K562 (cell line): ENCODE measurements at regions not wholly inside any gene's neighbourhood (a gene's known extent, or its start where the extent isn't known, plus 50 kb on each side); places are given as distances from the start of the nearest gene placed in this dataset.

Experiments
- HNRNPUL1 ChIP-seq: fragments of 200-400 bp; formaldehyde crosslinking; IDR thresholded peaks from 2 replicates; pipeline ENCODE4 v1.6.1; 2017; ENCODE audit warnings: low read length
- PRMT5 ChIP-seq: sonication (generic); formaldehyde crosslinking; IDR thresholded peaks from 2 replicates; pipeline ENCODE4 v1.5.0; 2020; ENCODE audit warnings: missing genetic modification reagents
- YY1 ChIP-seq, 3 experiments: IDR thresholded peaks; 2 replicates each; pipeline ENCODE4 v1.6.1; 2011; ENCODE audit warnings: low read length in 2 of 3, mild to moderate bottlenecking in 2 of 3, moderate library complexity in 2 of 3, borderline replicate concordance in 1 of 3, control low read depth in 1 of 3, low read depth in 1 of 3; ENCODE audit not compliant: insufficient read depth in 3 of 3, insufficient replicate concordance in 2 of 3, control insufficient read depth in 1 of 3, insufficient read length in 1 of 3; ENCODE audit errors: extremely low read depth in 1 of 3
- TF ChIP-seq, protein P1 (sequence below), 3 experiments: IDR thresholded peaks in 2 of 3; conservative IDR thresholded peaks in 1 of 3; 2 replicates each; pipeline ENCODE4 v1.5.1; 2011 to 2012; ENCODE audit warnings: low read length in 3 of 3, mild to moderate bottlenecking in 3 of 3, control low read depth in 2 of 3, improper control_type of control experiment in 1 of 3, inconsistent platforms in 1 of 3, low read depth in 1 of 3, mixed read lengths in 1 of 3, moderate library complexity in 1 of 3; ENCODE audit not compliant: insufficient read depth in 2 of 3

DNA sequence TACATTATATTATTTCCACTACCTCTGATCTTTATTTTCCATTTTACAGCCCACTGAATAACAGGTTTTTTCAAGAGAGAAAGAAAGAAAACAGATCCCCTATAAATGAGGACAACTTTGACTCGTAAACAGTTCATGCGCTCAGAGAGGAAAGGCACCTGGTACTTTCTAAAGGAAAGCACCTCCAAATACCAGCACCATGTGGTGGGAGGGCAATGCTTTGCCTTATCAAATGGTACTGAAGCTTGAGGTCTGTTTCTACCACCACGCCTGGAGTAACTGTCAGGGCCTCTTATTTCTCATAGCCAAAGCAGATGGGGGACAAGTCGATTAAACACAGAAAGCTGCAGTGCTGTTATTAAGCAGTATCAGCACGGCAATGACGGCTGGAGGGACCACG is 510.3 kb upstream of the ZFHX3 start:
- TF ChIP-seq PRMT5: no peak
- TF ChIP-seq HNRNPUL1: no peak
- TF ChIP-seq, protein P1, sequence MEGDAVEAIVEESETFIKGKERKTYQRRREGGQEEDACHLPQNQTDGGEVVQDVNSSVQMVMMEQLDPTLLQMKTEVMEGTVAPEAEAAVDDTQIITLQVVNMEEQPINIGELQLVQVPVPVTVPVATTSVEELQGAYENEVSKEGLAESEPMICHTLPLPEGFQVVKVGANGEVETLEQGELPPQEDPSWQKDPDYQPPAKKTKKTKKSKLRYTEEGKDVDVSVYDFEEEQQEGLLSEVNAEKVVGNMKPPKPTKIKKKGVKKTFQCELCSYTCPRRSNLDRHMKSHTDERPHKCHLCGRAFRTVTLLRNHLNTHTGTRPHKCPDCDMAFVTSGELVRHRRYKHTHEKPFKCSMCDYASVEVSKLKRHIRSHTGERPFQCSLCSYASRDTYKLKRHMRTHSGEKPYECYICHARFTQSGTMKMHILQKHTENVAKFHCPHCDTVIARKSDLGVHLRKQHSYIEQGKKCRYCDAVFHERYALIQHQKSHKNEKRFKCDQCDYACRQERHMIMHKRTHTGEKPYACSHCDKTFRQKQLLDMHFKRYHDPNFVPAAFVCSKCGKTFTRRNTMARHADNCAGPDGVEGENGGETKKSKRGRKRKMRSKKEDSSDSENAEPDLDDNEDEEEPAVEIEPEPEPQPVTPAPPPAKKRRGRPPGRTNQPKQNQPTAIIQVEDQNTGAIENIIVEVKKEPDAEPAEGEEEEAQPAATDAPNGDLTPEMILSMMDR (IDR thresholded peaks at IDR 0.05 in 2 of 3, conservative IDR thresholded peaks at IDR 0.05 in 1 of 3; ENCODE audit: insufficient read depth in 2 of 3, low read depth in 1 of 3, low read length in 3 of 3): no peak
- no peak for TF ChIP-seq YY1 (IDR thresholded peaks at IDR 0.05; ENCODE audit: borderline replicate concordance in 1 of 3, control insufficient read depth in 1 of 3, extremely low read depth in 1 of 3, insufficient read depth in 3 of 3, insufficient read length in 1 of 3, insufficient replicate concordance in 2 of 3, low read depth in 1 of 3, low read length in 2 of 3)
